C4-2B (cell line): ENCODE measurements at regions not wholly inside any gene's neighbourhood (a gene's known extent, or its start where the extent isn't known, plus 50 kb on each side); places are given as distances from the start of the nearest gene placed in this dataset.

Experiments
- H3K27ac ChIP-seq: fragments of 450-650 bp; 2 replicates; pipeline ENCODE4 v1.5.1; 2017
- ZFX ChIP-seq: fragments of 450-650 bp; IDR thresholded peaks from 2 replicates; pipeline ENCODE4 v1.6.1; 2017
- TF ChIP-seq, protein P1 (sequence below): fragments of 450-650 bp; conservative IDR thresholded peaks from 2 replicates; pipeline ENCODE4 v1.5.1; 2017; ENCODE audit warnings: mild to moderate bottlenecking

DNA sequence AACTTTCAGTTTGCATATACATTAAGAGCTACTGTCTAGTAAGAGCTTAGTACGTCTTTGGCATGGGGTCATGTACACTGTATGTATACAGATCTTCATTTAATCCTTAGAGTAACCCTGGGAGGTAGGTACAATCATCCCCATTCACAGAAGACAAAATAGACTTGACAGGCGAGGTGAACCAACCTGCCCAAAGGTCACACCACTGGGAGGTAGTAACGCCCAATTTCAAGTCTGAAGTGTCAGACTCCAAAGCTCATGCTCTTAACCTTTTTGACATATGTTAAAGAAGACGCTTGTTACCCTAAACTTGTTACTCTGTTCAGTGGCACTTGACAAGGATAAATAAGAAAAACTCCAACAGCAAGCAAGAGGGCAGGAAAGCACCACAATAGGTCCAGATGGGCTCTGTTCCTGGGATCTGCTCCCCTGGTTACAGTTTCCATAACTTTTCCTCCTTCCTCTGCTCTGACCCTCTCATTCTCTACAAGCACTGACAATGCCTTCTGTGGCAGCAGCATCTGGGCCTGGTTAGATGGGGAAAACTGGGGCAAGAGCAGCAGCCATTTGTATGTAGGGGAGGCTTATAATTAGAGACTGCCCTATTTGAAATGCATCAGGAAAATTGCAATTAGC, 64.7 kb upstream of the SERTAD2 start:
- TF ChIP-seq ZFX, result no peak
- TF ChIP-seq, protein P1, sequence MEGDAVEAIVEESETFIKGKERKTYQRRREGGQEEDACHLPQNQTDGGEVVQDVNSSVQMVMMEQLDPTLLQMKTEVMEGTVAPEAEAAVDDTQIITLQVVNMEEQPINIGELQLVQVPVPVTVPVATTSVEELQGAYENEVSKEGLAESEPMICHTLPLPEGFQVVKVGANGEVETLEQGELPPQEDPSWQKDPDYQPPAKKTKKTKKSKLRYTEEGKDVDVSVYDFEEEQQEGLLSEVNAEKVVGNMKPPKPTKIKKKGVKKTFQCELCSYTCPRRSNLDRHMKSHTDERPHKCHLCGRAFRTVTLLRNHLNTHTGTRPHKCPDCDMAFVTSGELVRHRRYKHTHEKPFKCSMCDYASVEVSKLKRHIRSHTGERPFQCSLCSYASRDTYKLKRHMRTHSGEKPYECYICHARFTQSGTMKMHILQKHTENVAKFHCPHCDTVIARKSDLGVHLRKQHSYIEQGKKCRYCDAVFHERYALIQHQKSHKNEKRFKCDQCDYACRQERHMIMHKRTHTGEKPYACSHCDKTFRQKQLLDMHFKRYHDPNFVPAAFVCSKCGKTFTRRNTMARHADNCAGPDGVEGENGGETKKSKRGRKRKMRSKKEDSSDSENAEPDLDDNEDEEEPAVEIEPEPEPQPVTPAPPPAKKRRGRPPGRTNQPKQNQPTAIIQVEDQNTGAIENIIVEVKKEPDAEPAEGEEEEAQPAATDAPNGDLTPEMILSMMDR, result no peak
- no peak overlapping the region for H3K27ac ChIP-seq

DNA sequence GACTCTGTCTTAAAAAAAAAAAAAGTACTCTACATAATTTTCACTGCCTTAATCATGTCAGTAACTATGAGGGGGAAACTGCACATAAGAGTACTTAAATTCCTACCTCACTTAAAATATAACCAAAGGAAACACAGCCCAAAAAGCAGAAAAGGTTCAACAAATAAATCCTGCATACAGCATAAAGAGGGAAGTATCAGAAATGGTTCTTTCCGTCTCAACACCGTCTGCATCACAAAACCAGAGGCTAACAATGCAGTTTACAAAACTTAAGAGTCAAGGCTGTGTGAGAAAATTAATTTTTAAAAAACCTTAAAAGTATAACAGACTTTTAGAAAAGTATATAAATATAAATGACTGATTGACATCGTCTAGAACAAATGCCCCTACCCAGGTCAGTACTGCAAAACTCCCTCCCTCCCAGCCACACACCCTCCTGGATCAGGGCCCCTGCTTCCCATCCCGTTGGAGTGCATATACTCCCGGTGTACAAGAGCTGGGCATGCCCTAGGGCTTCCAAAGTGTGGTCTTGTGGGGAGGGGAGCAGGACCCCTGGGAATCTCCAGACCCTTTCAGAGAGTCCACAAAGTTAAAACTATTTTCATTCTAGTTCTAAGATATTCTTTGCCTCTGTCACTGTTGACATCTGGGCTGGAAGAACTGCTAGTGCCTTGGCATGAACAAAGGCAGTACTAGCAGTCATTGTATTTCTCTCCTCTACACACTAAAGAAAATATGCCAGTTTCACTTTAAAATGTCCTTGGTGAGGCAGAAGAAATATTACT, 67.0 kb upstream of the SERTAD2 start:
- no peak overlapping the region for H3K27ac ChIP-seq
- TF ChIP-seq, protein P1, result no peak
- no peak for TF ChIP-seq ZFX

DNA sequence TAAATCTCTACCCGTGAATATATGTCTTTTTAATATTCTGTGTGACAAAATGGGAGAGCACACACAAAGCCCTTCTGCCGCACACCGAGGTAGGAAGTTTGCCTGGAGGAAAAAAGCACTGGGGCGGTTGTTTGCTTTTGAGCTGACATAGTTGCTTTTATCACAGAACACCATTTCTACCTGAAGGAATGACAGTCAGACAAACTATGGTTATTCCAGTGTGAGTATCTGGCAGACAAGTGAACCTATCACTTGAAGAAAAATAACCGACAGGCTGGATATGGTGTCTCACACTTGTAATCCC, 67.6 kb upstream of the SERTAD2 start:
- no peak overlapping the region for H3K27ac ChIP-seq
- no peak for TF ChIP-seq ZFX
- TF ChIP-seq, protein P1, result no peak

DNA sequence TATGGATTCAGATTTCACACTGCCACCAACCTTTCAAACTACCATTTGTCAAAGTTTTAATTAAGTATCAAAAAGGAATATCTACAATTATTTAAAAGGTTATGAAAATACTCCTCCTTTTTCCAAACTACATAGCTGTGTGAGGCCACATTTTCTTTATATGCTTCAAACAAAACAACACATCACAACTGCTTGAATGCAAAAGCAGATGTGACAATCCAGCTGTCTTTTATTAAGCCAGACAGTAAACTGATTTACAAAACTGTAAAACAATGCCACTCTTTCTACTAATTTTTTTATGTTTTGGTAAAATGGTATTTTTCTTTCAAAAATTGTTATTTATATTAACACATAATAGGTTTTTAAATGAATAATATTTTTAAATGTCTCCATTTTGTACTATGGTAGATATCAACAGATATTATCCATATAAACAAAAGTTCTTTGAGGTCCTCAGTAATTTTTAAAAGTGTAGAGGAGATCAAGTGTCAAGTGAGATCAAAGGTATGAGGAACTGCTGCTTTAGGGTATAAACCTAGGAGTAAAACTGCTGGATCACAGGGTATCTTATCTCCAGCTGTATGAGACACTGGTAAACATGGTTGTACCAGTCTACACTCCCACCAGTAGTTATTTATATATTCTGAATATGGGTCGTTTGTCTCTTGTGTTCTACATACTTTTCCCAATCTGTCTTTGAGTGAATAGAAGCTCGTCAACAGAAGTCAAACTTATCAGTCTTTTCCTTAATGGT, 68.8 kb upstream of the SERTAD2 start:
- TF ChIP-seq, protein P1, result no peak
- no peak for TF ChIP-seq ZFX
- no peak overlapping the region for H3K27ac ChIP-seq

DNA sequence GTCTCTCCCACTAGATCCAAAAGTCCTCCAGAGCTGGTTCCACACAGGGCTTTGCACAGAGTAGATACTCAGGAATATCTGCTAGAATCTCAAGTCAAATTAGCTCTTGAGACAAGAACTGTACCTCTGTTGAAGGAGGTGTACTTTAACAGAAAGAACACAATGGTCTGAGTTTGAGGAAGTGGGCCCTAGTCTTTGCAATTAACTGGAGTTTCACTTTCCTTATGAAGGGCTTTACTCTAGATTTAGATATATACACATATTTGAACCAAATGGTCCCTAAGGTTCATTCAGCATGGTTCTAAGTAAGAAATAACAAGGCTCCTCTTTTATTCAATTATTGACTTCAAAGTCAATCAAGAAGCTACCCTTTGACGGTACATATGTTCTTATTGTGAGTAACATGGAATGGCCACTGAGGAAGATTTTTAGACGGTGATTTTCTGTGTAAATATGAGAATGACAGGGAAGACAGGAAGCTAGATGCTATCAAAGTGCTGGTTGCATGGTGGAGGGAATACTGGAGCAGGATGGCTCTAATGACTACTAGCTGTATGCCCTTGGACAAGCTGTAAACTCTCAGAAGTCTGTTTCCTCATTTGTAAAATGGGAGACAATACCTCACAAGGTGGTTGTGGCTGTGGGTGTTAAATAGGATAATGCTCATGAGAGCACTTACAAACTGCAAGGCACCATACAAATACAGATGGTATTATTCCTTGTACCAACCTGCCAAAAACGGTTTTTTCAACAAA, 73.5 kb upstream of the SERTAD2 start:
- no peak overlapping the region for H3K27ac ChIP-seq
- TF ChIP-seq ZFX, result no peak
- TF ChIP-seq, protein P1, result no peak

DNA sequence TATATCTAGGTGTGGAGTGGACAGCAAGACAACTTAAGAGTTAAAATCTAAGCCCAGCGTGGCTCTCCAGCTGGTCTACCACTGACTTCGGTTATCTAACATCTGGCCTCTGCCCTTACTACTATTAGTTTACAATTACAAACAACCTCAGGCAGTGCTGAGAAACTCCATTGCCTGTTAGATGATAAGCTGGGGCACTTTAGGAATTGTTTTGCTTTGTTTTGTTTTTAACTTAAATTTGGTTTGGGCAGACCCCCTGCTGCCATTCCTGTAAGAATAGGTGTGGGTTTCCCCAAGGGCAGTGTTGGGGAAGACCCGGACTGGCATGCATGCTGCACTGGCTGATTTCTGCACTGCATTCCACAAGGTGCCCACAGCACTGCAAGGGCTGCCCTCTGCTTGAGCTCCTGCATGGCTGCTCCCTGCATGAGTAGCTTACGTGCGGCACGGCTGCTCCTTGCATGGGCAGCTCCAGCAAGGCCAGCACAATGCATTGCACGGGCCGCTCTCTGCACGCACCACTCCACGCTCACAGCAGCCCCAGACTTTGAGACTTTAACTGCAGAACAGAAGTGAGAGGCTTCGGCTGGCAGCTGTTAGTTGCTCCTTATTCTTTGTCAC, 74.2 kb upstream of the SERTAD2 start:
- no peak for TF ChIP-seq ZFX
- TF ChIP-seq, protein P1, result no peak
- no peak overlapping the region for H3K27ac ChIP-seq
